Coronary artery (tissue), 2 donors: ENCODE measurements at regions not wholly inside any gene's neighbourhood (a gene's known extent, or its start where the extent isn't known, plus 50 kb on each side); places are given as distances from the start of the nearest gene placed in this dataset.

Experiments
- DNase-seq: peaks from one replicate; pipeline ENCODE4 v3.0.0-alpha.2; 2017; ENCODE audit warnings: low spot score
- H3K27ac ChIP-seq, 2 donors: fragments of 200-600 bp; sonication (generic); one replicate each; pipeline ENCODE4 v1.5.1; 2016 to 2019
- H3K4me3 ChIP-seq: fragments of 200-600 bp; sonication (generic); 2 replicates; pipeline ENCODE4 v1.5.1; 2016; ENCODE audit warnings: mild to moderate bottlenecking, moderate library complexity
- CTCF ChIP-seq: fragments of 200-600 bp; sonication (generic); IDR thresholded peaks from one replicate; pipeline ENCODE4 v1.5.1; 2019; ENCODE audit warnings: antibody characterized with exemption

DNA sequence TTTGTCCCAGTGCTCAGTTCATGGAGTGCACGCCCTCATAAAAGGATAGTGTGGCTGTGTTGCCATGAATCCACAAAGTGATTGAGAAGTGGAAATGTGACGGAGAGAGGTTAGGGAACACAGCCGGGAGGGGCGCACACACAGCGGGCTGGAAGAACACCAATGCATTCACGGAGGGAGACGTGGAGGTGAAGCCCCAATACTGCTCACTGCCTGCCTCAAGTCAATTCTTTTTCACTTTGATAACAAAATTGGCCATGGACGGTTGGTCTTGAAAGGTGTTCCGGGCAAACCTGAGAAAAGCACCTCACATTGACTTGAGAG lies 424.1 kb downstream of the MED10 start:
- Histone ChIP-seq H3K27ac (no peak overlapping the region), H3K4me3 (no peak overlapping the region)
- DNase-seq: no peak
- TF ChIP-seq CTCF: no peak

- H3K27ac ChIP-seq: no peak overlapping the region
- TF ChIP-seq CTCF: no peak
- H3K4me3 ChIP-seq: no peak overlapping the region
- no peak for DNase-seq
These were observed 424.6 kb downstream of the MED10 start for GRCh38 chr5:5953584-5954274.

GRCh38 chr5:5951953-5952352 lies 426.4 kb downstream of the MED10 start:
- no peak overlapping the region for H3K4me3 ChIP-seq
- DNase-seq: no peak
- TF ChIP-seq CTCF: no peak
- no peak overlapping the region for H3K27ac ChIP-seq

GRCh38 chr5:5950658-5951057 lies 427.7 kb downstream of the MED10 start:
- no peak for DNase-seq
- no peak overlapping the region for H3K4me3 ChIP-seq
- no peak overlapping the region for H3K27ac ChIP-seq
- TF ChIP-seq CTCF: no peak

DNA sequence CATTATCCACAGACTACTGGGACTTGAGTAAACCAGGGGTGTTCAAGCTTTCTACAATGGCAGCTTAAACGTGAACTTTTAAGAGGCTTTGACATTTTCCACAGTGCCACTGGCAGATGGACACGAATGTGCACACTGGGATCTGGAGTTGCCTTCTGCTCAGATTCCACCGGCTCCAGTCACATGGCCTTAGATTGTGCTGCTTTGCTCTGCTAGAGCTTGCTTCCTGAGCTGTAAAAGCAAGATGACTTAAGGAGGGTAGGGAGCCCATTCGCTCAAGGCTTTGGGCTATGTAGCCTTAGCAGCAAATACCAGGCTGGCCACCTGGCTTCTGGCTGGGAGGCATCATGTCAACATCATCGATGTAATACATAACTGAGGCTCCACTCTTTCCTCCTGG lies 436.9 kb downstream of the MED10 start:
- Histone ChIP-seq H3K27ac (no peak overlapping the region), H3K4me3 (no peak overlapping the region)
- TF ChIP-seq CTCF: no peak
- DNase-seq: no peak

- Histone ChIP-seq H3K27ac (no peak overlapping the region), H3K4me3 (no peak overlapping the region)
- no peak for TF ChIP-seq CTCF
- no peak for DNase-seq
These were observed 438.5 kb downstream of the MED10 start for GRCh38 chr5:5939759-5940370.

GRCh38 chr5:5933651-5934050 lies 444.7 kb downstream of the MED10 start:
- no peak for TF ChIP-seq CTCF
- H3K27ac ChIP-seq: no peak overlapping the region
- no peak overlapping the region for H3K4me3 ChIP-seq
- no peak for DNase-seq
